Gastrocnemius medialis (tissue), 4 donors: ENCODE measurements at regions not wholly inside any gene's neighbourhood (a gene's known extent, or its start where the extent isn't known, plus 50 kb on each side); places are given as distances from the start of the nearest gene placed in this dataset.

Experiments
- POLR2A ChIP-seq, 2 donors: fragments of 450-650 bp; IDR thresholded peaks; one replicate each; pipeline ENCODE4 v1.6.1; 2017; ENCODE audit warnings: antibody characterized with exemption in 2 of 2, mild to moderate bottlenecking in 2 of 2, moderate library complexity in 2 of 2
- TF ChIP-seq, protein P1 (sequence below), 5 experiments: fragments of 450-650 bp in 3 of 5; fragments of 200-600 bp in 2 of 5; sonication (generic) in 2 of 5; IDR thresholded peaks in 4 of 5; conservative IDR thresholded peaks in 1 of 5; 1 replicate in 4 of 5; 2 replicates in 1 of 5; pipeline ENCODE4 v1.5.1; 2016 to 2019; ENCODE audit warnings: antibody characterized with exemption in 5 of 5, mild to moderate bottlenecking in 3 of 5, moderate library complexity in 3 of 5

DNA sequence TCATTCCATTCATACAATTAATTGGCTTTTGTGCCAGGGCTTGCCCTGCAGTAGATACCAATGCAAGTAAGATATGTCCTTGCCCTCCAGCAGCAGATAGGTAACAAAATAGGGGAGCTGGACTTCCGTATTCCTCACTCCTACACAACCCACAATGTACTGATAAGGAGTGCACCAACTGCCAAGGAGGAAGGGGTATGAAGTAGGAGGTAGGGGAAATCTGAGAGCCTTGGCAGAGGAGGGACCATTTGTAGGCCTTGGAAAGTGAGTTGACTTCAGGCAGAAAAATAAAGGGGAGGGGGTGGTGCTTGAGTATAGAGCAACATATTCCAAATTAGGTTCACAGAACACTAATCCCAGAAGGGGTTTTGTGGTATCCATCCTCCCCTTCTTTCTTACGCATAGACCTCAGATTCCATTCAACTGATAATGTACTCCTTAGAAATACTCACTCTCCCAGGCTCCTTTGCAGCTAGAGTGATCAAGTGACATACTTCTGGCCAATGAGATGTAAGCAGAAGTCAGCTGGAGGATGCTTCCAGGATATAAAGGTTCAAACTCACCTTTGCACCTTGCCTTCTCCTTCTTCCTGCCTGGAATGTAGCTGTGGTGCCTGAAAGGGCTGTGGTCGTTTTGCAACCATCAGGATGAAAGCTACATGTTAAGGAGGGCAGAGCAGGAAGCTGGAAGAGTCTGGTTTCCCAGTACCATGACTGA lies 127.1 kb upstream of the SMAD3 start:
- TF ChIP-seq, protein P1, sequence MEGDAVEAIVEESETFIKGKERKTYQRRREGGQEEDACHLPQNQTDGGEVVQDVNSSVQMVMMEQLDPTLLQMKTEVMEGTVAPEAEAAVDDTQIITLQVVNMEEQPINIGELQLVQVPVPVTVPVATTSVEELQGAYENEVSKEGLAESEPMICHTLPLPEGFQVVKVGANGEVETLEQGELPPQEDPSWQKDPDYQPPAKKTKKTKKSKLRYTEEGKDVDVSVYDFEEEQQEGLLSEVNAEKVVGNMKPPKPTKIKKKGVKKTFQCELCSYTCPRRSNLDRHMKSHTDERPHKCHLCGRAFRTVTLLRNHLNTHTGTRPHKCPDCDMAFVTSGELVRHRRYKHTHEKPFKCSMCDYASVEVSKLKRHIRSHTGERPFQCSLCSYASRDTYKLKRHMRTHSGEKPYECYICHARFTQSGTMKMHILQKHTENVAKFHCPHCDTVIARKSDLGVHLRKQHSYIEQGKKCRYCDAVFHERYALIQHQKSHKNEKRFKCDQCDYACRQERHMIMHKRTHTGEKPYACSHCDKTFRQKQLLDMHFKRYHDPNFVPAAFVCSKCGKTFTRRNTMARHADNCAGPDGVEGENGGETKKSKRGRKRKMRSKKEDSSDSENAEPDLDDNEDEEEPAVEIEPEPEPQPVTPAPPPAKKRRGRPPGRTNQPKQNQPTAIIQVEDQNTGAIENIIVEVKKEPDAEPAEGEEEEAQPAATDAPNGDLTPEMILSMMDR (IDR thresholded peaks at IDR 0.05 in 4 of 5, conservative IDR thresholded peaks at IDR 0.05 in 1 of 5): no peak
- no peak for TF ChIP-seq POLR2A (IDR thresholded peaks at IDR 0.05)
